Central memory CD8-positive, alpha-beta T cell (primary cell): ENCODE measurements at regions not wholly inside any gene's neighbourhood (a gene's known extent, or its start where the extent isn't known, plus 50 kb on each side); places are given as distances from the start of the nearest gene placed in this dataset.

ENCODE experiments used
- ATAC-seq: fragments of 150-1000 bp; cut with Tn5 transposase; replicated peaks from 2 replicates; pipeline ENCODE4 v1.10.0; 2022; ENCODE audit warnings: mild to moderate bottlenecking, moderate FRiP score, moderate number of reproducible peaks; ENCODE audit not compliant: poor library complexity, severe bottlenecking; ENCODE audit errors: extremely low read depth
- DNase-seq, 2 donors: peaks; one replicate each; pipeline ENCODE4 v3.0.0; 2021; ENCODE audit warnings: low spot score in 2 of 2
- H3K27ac Mint-ChIP-seq: one replicate; pipeline ENCODE4 v1.8.0; 2022; ENCODE audit warnings: low read depth, mild to moderate bottlenecking, moderate library complexity, mixed read lengths
- H3K27me3 Mint-ChIP-seq: one replicate; pipeline ENCODE4 v1.8.0; 2022; ENCODE audit warnings: mixed read lengths
- H3K36me3 Mint-ChIP-seq: one replicate; pipeline ENCODE4 v1.8.0; 2022; ENCODE audit warnings: mild to moderate bottlenecking, moderate library complexity, mixed read lengths; ENCODE audit not compliant: insufficient read depth
- H3K4me1 Mint-ChIP-seq: one replicate; pipeline ENCODE4 v1.8.0; 2022; ENCODE audit warnings: mixed read lengths
- H3K4me3 Mint-ChIP-seq: one replicate; pipeline ENCODE4 v1.8.0; 2022; ENCODE audit warnings: mild to moderate bottlenecking, moderate library complexity, mixed read lengths
- H3K9me3 Mint-ChIP-seq: one replicate; pipeline ENCODE4 v1.8.0; 2022; ENCODE audit warnings: mixed read lengths

DNA sequence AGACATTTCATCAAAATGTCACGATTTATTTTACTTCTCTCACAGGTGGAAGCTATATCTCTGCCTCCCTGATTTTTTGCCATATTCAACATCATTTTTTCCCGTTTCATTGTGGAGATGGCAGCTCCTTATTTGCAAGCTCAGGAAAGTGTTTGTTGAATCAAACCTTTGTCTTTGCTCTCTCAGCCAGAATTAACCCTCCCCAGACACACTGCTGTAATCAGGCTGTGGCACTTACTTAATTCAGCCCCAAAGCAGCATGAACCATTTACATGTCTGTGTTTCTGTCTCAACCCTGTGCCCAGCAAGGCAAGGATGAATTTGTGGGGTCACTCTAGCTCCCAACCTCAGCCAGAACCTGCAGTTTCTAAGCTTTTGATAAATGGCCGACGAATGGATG lies 397.2 kb downstream of the TCERG1L start:
- ATAC-seq (no peak), DNase-seq (no peak)
- H3K27me3 Mint-ChIP-seq = no peaks in the 10 kb centered on the region
- peaks cover 20% of the 10 kb centered on the region for H3K9me3 Mint-ChIP-seq
- no peaks in the 10 kb centered on the region for H3K4me1 Mint-ChIP-seq
- H3K4me3 Mint-ChIP-seq = no peak overlapping the region
- H3K36me3 Mint-ChIP-seq = no peaks in the 10 kb centered on the region
- no peak overlapping the region for H3K27ac Mint-ChIP-seq

DNA sequence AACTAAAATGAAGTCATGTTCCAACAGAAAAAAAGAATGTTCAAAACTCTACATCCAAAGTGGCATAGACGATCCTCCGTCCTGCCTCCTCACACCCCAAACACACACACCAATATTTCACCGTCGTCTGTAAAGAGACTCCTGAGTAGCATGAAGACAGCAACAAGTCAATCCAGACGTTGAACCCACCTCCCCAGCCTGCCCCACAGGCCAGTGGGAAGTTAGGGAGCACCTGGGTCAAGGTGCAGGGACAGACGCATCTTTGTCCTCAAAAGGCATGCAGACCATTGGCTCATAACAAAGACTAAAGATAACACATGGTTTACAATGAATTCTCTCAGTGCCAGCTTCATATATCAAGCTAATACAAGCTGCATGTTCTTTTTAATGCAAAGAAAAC lies 396.5 kb downstream of the TCERG1L start:
- DNase-seq (no peak), ATAC-seq (no peak)
- Mint-ChIP-seq H3K4me3 (no peak overlapping the region), H3K4me1 (no peaks in the 10 kb centered on the region), H3K9me3 (peaks cover 20% of the 10 kb centered on the region), H3K36me3 (no peaks in the 10 kb centered on the region), H3K27ac (no peak overlapping the region), H3K27me3 (no peaks in the 10 kb centered on the region)

DNA sequence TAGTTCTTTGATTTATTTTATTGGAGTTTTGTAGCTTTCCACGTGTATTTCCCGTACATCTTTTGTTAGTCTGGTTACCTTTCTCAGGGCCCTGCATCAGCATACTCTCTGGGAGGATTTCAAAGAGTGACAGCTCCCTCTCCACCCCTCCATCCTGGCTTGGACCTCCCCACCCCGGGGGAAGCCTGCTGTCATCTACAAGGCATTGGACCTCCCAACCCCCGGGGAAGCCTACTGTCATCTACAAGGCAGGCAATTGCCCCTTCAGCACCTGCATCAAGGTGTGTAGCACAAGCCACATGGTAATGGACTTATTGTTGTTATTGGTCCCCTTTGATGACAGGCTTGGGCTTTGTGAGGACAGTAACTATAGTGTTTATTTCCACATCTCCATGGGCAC lies 390.1 kb downstream of the TCERG1L start:
- DNase-seq (no peak), ATAC-seq (no peak)
- no peaks in the 10 kb centered on the region for H3K4me1 Mint-ChIP-seq
- H3K36me3 Mint-ChIP-seq = no peaks in the 10 kb centered on the region
- no peaks in the 10 kb centered on the region for H3K27me3 Mint-ChIP-seq
- no peak overlapping the region for H3K27ac Mint-ChIP-seq
- H3K4me3 Mint-ChIP-seq = no peak overlapping the region
- H3K9me3 Mint-ChIP-seq = peaks cover 4% of the 10 kb centered on the region

DNA sequence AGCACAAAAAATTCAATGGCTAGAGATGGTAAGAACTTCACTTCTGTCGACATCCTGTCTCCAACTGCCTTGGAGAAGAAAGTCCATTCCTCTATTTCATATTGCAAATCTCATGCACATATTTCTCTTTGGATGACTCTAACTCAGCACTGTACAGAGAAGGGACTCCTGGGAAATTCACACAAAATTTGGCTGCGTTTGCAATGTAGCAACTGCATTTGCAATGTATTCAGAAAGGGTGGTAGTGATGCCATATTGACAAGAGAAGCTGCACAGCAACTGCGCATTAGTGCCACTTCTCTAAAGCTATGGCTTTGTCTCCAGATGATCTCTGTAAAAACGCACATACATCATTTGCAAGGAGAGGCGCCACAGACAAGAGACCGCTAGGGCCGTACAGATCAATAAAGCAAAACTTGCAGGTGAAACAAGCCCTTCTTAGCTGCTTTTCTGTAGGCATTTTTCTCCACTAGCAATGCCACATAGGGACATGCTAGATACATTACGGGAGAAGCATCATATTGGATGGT lies 389.5 kb downstream of the TCERG1L start:
- ATAC-seq (no peak), DNase-seq (no peak)
- Mint-ChIP-seq H3K36me3 (no peaks in the 10 kb centered on the region), H3K27ac (no peak overlapping the region), H3K4me3 (no peak overlapping the region), H3K9me3 (peaks cover under 1% of the 10 kb centered on the region), H3K4me1 (no peaks in the 10 kb centered on the region), H3K27me3 (no peaks in the 10 kb centered on the region)

DNA sequence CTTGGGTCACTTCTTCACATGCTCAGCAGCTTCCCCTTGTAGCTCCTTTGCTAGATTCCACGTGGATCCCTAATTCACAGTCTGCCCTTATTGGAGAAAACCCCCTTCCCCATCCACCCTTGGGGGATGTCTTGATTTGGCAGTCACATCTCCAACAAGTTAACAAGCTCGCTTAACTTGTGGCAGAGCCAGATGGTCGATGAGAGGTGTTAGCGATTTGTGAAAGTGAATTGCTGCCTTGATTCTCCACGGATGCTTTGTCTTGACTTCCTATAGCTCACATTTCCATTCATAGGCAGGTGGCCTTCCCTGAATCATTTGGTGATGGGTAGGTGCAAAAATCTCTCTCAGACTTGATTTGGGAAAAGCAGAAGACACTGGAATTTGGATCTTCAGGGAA lies 387.9 kb downstream of the TCERG1L start:
- no peak for DNase-seq
- Mint-ChIP-seq H3K27ac (no peak overlapping the region), H3K36me3 (no peaks in the 10 kb centered on the region), H3K9me3 (no peaks in the 10 kb centered on the region), H3K4me1 (no peaks in the 10 kb centered on the region), H3K4me3 (no peak overlapping the region), H3K27me3 (no peaks in the 10 kb centered on the region)
- no peak for ATAC-seq

DNA sequence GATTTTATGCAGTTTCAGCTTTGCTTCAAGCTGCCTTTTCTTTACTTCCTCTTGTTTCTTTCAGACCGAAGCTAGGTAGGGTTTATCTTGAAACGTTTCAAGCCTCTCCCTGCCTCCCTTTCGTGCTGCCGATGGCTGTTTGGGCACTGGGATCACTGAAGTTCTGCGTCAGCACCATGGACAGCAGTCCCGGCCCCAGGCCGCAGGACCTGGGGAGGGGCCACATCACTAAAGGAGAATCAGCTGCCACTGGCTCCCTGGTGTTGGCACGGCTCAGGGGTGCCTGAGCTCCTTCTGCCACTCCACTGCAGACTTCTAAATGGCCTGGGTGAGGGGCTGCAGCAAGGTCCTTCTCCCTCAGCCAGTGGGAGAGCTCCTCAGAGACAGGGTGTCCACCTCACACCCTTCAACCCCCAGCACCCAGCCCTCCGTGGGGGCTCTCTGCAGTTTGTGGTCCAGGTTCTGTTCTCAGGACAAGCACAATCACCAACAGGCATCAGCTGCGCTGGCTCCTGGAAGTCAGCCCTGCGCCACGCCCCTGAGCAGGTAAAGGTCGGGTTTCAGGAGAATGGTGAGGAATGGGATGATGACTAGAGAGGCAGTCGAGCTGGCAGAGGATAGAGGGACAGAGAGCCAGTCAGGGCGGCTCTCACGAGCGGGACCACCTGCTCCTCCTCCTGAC lies 387.2 kb downstream of the TCERG1L start:
- Mint-ChIP-seq H3K4me3 (no peak overlapping the region), H3K36me3 (no peaks in the 10 kb centered on the region), H3K27ac (no peak overlapping the region), H3K4me1 (no peaks in the 10 kb centered on the region), H3K9me3 (no peaks in the 10 kb centered on the region), H3K27me3 (no peaks in the 10 kb centered on the region)
- DNase-seq = no peak
- ATAC-seq = no peak

DNA sequence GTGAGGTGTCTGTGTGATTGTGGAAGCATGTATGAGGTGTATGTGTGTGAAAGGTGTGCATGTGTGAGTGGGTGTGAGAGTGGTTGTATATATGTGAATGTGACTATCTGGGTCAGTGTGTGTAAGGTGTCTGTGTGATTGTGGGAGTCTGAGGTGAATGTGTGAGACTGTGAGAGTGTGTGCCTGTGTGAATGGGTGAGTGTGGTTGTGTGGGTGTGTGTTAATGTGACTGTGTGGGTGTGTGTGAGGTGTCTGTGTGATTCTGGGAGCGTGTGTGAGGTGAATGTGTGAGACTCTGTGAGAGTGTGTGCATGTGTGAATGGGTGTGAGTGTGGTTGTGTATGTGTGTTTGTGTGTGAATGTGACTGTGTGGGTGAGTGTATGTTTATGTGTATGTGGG lies 385.1 kb downstream of the TCERG1L start:
- H3K9me3 Mint-ChIP-seq = peaks cover 3% of the 10 kb centered on the region
- no peak overlapping the region for H3K4me3 Mint-ChIP-seq
- no peaks in the 10 kb centered on the region for H3K27me3 Mint-ChIP-seq
- no peaks in the 10 kb centered on the region for H3K36me3 Mint-ChIP-seq
- no peaks in the 10 kb centered on the region for H3K4me1 Mint-ChIP-seq
- no peak overlapping the region for H3K27ac Mint-ChIP-seq
- DNase-seq (no peak), ATAC-seq (no peak)

DNA sequence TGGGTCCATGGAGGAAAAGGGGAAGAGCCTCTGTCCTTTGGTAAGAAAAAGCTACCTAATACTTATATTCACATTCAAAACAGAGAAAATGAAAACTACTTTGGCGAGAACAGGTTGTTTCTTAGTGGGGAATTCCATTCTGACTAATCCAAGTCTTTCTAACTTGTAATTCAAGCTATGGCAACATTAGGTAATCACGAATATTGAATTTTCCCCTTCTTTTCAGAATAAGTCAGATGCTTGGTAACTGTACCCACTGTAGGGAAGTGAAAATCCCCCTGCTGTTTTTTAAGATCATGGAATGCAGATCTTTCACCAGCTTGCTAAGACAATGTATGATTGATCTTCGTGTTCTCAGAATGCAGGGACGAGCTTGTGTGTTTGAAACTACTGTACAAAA lies 384.4 kb downstream of the TCERG1L start:
- Mint-ChIP-seq H3K27ac (no peak overlapping the region), H3K9me3 (peaks cover 5% of the 10 kb centered on the region), H3K4me1 (no peaks in the 10 kb centered on the region), H3K4me3 (no peak overlapping the region), H3K27me3 (no peaks in the 10 kb centered on the region), H3K36me3 (no peaks in the 10 kb centered on the region)
- DNase-seq = no peak
- no peak for ATAC-seq

DNA sequence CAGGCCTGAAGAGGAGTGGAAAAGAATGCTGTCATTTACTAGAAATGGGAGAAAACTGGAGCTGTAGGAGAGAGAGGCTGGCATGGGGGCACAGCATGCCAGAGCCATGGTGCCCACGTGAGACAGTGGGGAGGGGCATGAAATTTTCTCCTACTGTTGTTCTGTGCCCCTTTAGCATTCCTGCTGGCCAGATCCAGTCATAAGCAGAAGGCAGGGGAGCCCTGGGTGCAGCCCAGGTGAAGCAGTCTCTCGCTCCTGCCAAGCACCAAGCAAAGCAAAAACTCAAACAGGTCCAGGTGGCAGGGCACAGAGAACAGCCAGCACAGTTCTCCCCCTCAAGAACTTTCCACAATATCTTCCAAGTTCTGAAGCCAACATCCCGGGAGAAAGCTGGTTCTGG lies 383.2 kb downstream of the TCERG1L start:
- DNase-seq (no peak), ATAC-seq (no peak)
- Mint-ChIP-seq H3K27me3 (no peaks in the 10 kb centered on the region), H3K27ac (no peak overlapping the region), H3K4me3 (no peak overlapping the region), H3K9me3 (peaks cover 5% of the 10 kb centered on the region), H3K36me3 (no peaks in the 10 kb centered on the region), H3K4me1 (no peaks in the 10 kb centered on the region)

DNA sequence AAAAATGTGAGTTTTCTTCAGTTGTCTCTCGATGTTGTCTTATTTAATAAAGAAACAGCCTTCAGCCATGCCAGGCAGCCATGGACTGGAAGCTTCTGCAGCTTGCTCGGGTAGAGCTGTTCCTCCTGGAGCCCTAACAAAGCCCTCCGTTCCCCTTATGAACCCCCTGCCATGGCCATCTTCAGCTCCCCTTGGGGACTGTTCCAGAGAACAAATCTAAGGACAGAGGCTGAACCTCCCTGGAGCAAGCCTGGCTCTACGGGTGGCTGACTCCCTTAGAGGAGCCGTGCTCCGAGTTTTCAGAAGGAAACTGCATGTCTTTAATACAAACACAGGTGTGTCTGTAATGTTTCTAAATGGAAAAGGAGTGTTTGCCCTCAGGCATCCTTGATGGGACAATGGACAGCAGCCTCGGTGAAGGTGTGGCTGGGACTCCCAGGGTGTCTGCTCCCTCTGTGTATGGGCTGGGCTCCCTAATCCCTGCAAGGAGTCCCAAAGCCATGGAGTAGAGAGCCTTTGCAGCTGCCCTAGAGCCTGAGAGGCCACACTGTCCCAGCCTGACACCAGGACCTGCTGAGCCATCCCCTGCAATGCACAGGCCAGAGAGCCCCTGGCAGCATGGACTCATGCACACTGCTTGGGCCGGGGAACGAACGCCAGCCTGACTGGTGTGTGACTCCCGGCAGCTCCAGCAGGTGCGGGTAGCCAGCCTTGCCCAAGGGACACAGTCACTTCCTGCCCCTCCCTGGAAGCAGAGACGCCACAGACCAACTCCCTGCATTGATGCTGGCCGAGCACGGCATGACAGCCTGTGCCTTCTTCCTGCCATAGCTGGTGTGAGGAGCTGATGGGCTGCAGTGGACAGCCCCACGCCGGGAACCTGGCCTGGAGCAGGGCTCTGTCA lies 381.8 kb downstream of the TCERG1L start:
- ATAC-seq = no peak
- Mint-ChIP-seq H3K4me3 (no peak overlapping the region), H3K4me1 (no peaks in the 10 kb centered on the region), H3K27me3 (no peaks in the 10 kb centered on the region), H3K36me3 (no peaks in the 10 kb centered on the region), H3K9me3 (peaks cover 5% of the 10 kb centered on the region), H3K27ac (no peak overlapping the region)
- no peak for DNase-seq

DNA sequence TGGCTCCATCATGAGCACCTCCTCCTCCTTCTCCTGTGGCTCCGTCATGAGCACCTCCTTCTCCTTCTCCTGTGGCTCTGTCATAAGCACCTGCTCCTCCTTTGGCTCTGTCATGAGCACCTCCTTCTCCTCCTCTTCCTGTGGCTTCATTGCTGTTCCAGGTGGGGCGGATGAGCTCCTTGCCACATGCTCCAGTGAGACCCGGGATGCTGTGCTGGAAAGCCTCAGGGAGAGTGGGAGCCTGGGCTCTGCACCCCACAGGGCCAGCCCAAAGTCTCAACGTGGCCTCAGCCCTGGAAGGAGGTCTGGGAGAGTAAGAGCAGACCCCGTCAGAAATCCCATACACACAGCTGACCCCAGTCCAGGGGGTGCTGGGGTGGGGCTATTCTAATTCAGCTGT lies 380.7 kb downstream of the TCERG1L start:
- Mint-ChIP-seq H3K27me3 (no peaks in the 10 kb centered on the region), H3K4me1 (no peaks in the 10 kb centered on the region), H3K27ac (no peak overlapping the region), H3K4me3 (no peak overlapping the region), H3K36me3 (no peaks in the 10 kb centered on the region), H3K9me3 (peaks cover 5% of the 10 kb centered on the region)
- DNase-seq (no peak), ATAC-seq (no peak)

DNA sequence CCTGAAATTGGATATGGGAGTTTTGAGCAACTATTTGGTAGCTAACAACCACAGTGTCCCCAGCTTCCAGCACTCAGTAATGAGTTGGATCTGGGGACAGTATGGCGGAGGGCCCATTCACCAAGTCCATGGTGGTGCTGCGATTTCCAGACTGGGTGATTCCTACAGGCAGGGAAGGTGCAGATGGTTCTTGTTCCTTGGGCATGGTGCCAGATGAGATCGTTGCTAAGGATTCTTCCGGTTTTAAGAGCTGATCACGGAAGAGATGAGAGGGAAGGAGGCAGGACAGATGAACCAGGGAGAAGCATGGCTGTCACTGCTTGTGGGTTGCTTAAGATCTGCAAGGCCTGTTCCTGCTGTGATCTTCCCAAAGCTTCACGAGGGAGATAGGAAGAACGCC lies 380.3 kb downstream of the TCERG1L start:
- Mint-ChIP-seq H3K27ac (no peak overlapping the region), H3K27me3 (no peaks in the 10 kb centered on the region), H3K4me3 (no peak overlapping the region), H3K36me3 (no peaks in the 10 kb centered on the region), H3K9me3 (peaks cover 5% of the 10 kb centered on the region), H3K4me1 (no peaks in the 10 kb centered on the region)
- DNase-seq = no peak
- no peak for ATAC-seq
